ENCODE measurements at regions not wholly inside any gene's neighbourhood (a gene's known extent, or its start where the extent isn't known, plus 50 kb on each side); places are given as distances from the start of the nearest gene placed in this dataset.

DNA sequence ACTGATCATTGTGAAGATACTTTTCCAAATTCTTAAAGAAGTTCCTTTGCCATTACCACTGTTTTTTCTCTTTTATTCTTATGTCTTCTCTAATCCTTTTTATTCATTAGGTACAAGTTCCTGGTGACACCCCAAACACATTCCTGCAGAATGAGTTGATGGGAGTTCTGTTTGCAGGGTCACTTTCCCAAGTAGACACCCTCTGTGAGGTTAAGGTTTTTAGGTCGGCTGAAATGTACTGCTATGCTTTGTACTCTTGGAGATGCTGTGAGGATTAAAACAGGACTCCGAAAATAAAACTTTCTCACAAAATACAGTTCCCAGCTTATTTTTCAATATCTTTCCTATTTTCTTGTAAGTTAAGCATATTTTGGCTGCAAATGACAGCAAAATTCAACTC is 143.3 kb upstream of the TLE4 start:
- TF ChIP-seq CTCF (IDR thresholded peaks at IDR 0.05), result no peak
- TF ChIP-seq POLR2A (IDR thresholded peaks at IDR 0.05), result no peak

All from uterus (tissue), 2 donors.